Stimulated activated CD4-positive, alpha-beta T cell treated with anti-CD3 and anti-CD28 coated beads, Interleukin-15, amount 100 ng/mL, for 1 hour (primary cell): ENCODE measurements at regions not wholly inside any gene's neighbourhood (a gene's known extent, or its start where the extent isn't known, plus 50 kb on each side); places are given as distances from the start of the nearest gene placed in this dataset.

ENCODE experiments used
- DNase-seq, 2 donors: peaks; one replicate each; pipeline ENCODE4 v3.0.0-alpha.2; 2020; ENCODE audit warnings: low read depth in 1 of 2, low spot score in 1 of 2

DNA sequence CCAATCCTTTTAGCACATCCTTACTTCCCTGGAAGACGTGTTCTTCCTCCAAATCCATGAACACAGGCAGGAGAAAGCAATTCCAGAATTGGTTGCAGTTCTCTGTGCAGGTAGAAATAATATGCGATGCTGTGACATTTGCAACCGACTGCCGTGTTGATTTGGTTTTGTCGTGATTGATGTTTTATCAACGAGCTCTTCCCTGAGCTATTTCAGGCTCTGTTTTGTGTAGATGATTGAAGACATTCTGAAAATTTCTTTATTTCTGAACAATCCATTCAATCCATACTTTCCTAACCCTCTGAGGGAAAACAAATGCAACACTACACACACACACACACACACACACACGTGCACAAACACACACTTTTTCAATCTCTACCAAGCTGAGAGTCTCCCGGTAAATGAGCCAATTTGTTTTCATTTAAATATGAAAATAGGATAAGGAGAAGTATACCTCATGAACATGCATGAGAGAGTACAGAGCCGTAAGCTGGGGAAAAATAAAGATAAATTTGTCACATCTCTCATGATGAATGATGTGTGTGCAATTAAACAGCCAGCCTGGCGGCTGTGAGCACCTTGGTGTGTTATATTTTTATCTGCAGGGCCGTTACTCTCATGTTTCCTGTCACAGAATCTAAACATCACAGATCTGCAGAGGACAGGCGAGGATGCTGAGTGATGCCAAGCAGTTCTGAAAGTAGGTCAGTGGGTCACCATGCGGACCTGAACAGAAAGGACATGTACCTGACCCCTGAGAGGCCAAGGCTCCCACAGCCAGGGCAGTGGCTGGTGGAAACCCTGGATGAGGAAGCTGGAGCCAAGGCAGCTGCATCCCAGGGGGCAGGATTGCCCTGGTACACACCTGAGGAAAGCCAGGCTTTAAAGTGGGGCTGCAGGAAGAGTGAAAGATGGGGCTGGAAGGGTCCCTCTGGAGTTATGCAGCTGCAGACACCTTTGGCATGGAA, 64.8 kb downstream of the PDCL3 start:
- no peak for DNase-seq

DNA sequence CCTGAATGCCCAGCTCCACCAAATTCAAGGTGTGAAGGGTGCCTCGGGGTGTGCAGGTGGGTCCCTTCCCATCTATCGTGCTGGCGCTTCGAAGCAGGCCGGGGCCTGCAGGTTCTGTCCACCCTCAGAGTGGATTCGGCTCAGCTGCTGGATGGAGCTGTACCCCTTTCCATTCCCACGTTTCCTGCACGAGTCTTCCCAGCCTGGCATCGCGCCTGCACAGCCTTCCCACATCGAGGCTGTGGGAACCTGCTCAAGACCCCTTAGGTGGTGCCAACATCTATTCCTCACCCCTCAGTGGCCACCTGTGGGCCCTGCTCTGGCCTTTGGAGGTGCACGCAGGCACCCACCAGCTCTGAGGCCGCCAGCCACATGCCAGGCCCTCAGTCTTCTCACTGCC, 65.7 kb downstream of the PDCL3 start:
- DNase-seq: no peak

DNA sequence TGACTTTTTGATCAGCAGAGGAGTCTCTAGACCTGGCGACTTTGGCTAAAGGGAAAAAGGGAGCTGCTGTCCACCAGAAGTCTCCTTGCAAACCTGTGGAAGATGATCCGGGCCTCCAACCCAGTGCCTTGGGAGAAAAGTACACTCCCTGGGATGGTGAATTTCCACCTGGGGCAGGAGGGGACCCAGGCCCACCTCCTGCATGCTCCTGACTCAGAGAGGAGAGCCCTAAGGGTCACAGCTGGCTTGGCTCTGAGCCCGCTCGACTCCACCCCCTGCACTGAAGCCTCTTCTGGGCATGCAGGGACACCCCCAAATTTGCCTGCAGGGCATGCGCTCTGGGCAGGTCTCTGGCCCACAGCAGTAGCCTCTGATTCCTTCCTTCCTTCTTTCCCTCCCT, 66.5 kb downstream of the PDCL3 start:
- DNase-seq: no peak

DNA sequence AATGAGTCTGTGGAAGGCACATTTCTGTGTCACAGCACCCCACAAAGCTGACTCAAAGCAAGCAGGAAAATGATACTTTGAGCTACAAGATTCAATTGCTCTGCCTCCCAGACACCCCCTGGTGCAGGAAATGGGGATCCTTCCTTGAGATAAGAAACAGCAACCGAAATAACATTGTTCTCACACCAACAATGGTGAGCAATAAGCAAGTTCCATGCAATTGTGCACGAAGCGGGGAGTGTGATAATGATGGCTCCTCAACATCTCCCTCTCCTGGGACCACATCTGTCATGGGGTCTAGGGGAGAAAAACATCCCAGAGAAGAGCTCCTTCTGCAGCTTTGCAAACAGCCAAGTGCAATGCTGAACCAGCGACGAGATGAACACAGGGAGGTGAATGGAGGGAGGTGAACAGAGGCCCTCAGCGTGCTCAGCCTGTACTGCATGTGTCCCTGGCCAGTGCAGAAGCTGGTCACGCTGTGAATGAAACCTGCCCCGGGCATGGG, 67.7 kb downstream of the PDCL3 start:
- no peak for DNase-seq

DNA sequence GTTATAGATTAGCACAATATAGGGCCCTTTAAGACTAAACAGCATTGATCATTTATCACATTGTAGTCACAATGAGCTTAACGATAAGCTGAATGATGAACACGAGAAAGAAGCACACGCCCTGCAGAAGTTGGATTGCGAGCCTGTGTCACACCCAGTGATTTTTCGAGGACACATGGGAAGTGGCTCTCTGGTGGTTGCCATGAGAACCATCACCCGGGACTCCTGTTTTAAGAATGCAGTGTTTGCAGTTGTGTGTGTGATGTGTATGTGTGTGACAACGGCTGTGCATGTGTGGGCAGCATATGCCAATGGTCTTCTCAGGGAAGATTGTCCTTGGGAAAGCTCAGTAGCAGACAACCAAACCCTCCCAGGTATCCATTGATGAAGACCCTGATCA, 69.2 kb downstream of the PDCL3 start:
- DNase-seq: no peak

DNA sequence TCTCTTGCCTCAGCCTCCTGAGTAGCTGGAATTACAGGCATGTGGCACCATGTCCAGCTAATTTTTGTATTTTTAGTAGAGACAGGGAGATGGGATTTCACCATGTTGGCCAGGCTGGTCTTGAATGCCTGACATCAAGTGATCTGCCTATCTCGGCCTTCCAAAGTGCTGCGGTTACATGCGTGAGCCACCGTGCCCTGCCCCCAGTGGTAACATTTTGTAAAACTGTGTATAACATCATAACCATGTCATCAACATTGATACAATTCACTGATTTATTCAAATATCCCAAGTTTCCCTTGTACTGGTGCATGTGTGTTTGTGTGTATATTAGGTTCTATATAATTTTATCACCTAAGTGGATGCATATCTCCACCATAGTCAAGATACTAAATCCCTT, 70.0 kb downstream of the PDCL3 start:
- no peak for DNase-seq

DNA sequence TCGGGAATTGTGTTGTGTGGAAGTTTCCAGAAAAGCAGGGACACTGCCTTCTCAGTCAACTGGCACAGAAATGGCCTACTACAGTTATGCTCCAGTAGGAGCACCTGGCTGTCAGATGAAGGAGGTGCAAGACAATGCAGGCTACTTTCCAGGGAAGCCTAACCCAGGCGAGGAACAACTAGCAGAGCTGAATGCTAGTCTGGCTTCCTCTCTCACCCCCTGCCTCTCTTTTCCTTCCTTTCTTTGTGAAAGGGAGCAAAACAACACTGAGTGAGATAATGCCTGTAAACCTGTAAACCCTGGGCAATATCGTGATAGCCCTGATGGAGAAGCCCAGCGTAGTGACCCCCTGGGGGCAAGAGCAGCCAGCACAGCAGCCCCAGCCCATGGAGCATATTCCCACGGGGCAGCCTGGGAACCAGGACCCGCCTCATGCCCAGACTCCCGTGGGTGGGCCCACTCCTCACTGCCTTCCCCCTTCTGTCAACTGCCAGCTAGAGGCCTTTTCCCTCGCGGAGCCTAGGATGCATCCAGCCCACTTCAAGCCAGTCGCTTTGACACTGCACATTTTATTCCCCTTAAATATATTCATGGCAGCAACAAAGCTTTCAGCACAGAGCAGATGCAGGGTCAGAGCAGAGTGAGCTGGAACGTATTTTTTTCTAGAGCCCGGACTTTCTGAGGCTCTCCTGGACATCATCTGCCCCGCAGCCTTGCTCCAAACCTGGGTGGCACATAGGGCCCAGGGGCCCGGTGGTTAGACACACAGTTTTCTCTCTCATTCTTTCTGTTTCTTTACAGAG, 77.0 kb downstream of the PDCL3 start:
- DNase-seq: no peak

DNA sequence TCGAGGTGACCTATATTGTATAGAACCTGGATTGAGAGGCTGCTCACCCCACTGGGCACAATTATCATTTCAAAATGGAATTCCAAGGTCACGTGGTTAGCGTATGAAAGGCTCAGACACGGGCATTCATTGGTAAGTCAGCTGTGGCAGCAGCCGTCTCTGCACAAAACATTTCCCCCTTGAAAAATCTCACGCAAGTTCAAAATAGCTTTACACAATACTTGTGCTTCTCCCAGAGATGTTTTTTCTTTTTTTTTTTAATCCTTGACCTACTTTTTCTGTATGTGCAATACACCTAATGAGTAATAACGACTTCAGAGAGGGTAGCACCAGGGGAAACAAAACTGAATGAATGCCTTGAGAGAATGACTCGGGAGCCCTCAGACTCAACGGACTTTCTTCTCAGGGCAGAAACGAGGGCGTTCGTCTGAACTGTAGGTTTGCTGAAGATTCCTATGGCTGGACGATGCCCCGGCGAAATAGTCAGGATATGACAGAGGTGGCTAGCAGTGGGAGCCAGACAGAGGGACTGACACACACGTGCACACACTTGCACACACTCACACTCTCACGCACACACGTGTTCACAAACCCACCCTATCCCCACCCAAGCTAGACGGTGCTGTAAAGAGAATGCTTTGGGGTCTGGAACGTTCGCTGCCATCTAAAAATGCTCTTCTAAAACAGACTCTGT, 77.8 kb downstream of the PDCL3 start:
- no peak for DNase-seq

DNA sequence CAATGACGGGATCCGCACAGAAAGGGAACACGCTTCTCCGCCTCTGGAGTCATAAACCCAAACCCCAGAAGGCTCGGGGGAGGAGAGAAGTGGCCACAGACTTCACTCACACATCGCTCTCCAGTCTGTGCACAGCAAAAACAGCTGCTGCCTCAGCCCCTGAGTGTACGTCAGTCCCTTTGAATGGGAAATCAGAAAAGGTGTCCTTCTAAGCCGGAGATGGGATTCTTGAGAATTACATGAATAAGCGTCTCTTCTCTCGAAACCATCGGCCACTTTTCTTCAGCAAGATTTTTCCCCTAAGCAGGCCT, 78.3 kb downstream of the PDCL3 start:
- no peak for DNase-seq

DNA sequence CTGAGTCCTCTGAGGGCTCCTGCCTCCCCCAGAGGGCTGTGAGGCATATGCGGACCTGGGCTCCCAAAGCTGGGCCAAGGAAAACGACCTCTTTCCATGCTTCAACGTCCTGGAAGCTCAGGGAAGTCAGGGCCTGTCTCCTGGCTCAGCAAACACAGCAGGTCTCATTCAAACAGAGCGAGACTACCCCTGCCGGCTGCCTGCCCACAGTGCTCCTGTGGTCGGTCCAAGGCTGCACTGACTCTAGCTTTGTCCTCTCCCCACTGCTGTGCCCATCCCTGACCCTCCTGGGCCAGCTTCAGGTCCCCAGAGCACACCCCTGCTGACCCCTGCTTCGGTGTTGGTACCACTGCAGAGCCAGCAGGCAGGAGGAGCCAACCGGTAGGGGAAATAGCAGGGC, 79.6 kb downstream of the PDCL3 start:
- no peak for DNase-seq

DNA sequence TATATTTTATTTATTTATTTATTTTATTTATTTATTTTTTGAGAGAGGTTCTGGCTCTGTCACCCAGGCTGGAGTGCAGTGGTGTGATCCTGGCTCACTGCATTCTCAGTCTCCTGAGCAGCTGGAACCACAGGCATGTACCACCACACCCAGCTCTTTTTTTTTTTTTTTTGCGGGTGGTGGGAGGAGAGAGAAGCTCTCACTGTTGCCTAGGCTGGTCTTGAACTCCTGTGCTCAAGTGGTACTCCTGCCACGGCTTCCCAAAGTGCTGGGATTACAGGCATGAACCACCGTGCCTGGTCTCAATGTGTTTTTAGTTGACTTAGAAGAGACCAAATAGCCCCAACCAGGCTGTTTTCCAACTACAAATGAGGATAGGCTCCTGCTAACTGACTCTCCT, 80.7 kb downstream of the PDCL3 start:
- DNase-seq: no peak

DNA sequence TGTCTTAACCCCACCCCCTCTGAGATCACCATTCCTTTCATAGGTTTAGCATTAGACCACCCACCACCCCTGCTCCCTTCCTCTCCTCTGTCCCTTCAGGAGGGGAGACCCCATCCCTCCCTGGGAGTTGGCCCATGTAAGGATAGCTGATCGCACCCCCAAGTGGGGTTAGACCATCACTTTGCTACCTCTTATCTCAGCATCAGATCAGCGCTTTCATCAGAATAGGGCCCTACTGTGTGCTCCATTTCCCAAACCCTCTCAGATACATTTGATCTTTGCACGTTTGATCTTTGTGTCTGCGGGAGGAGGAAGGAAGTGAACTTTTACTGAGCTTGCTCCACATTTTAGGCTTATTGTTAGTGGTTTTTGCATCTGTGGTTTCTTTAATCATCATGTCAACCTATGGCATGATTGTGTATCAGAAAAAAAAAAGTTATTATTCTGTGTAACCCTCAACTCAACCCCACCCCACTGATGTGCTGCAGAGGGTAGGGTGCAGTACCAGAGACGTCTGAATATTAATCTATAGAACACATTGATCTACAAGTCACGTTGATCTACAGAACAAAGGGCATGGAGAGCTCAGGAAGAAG, 81.2 kb downstream of the PDCL3 start:
- DNase-seq: no peak

DNA sequence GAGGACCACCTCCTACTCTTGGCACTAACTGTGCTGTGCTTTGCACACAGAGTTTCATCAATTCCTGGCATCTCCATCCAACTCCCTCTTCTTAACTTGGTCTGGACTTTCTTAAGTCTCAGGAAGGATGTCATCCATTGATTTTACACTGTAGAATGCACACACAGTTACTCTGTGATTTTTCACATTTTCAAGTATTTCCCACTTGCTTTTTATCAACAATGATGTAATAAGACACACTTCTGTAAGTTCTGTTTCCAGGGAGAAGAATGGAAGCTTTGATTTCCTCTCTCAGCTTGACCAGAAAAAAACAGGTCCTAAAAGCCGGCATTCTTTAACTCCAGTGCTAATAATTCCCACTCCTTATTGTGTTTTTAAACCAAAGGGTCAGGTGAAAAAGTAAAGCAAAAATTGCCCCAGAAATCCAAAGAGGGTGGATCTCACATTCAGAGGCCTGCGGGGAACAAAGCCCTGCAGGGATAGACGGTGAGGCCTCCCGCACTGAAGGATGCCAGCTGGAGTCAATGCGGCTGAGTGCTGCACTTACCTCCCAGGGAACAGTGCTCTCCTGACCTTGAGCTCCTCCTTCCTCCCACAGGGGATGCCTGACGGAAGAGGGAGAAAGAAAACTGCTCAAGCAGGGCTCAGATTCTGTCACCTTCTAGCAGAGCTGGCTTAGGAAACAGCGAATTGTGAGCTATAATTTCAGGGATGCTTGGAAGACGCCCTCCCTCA, 83.1 kb downstream of the PDCL3 start:
- no peak for DNase-seq

DNA sequence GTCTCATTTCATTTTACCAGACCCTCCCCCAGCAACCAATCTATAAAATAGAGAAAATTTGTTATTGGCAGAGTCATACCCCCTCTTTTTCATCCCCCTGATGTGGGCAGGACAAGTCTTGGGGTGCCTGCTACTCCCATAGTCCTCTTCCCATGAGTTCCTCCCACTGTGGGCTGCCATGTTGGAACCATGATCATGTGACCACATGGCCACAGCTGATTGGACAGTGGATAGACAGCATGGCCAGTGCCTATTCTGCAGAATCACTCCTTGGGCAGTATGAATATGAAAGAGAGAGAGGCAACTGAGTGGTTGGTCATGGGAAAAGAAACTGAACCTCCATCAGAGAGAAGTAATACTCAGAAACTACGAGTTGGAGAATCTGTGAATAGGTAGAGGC, 84.9 kb downstream of the PDCL3 start:
- DNase-seq: no peak

DNA sequence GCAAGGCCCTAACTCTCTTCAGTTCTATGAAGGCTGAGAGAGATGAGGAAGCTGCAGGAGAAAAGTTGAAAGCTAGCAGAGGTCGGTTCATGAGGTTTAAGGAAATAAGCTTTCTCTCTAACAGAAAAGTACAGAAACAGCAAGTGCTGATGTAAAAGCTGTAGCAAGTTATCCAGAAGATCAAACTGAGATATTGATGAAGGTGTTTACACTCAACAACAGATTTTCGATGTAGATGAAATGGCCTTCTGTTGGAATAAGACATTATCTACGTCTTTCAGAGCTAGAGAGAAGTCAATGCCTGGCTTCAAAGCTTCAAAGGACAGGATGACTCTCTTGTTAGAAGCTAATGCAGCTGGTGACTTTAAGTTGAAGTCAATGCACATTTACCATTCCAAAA, 87.4 kb downstream of the PDCL3 start:
- no peak for DNase-seq

DNA sequence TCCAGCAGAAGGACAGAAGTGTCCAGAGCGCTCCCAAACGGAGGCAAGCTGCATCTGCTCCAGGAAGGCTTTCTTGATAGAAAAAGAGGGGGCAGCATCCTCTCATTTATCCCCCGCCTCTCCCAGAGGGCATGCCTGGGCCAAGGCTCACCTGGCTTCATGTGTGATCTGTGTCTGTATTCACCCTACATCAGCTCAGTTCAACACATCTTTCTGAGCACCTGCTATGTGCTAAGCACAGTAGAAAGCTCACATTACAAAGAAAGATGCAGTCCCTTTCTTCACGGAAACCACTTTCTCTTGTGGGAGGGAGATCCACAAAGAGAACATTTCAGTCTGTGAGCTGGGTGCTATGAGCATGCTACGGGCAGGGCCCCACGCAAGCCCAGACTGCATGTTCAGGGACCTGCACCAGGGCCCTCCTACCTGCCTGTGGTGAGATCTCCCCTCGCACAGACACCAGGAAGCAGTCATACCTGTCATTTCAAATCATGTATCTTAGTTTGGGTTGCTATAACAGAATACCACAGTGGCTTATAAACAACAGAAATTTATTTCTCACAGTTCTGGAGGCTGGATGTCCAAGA, 90.7 kb downstream of the PDCL3 start:
- DNase-seq: no peak

DNA sequence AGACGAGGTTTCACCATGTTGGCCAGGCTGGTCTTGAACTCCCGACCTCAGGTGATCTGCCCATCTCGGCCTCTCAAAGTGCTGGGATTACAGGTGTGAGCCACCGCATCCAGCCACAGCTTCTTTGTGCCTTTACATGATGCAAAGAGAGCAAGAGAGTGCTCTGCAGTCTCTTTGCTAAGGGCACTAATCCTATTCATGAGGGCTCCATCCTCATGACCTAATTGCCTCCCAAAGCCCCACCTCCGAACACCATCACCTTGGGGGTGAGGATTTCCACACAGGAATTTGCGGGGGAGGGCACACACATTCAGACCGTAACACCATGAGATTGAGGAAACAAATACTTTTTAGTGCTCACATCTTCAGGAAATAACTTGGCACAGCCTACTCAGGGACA, 91.8 kb downstream of the PDCL3 start:
- no peak for DNase-seq

DNA sequence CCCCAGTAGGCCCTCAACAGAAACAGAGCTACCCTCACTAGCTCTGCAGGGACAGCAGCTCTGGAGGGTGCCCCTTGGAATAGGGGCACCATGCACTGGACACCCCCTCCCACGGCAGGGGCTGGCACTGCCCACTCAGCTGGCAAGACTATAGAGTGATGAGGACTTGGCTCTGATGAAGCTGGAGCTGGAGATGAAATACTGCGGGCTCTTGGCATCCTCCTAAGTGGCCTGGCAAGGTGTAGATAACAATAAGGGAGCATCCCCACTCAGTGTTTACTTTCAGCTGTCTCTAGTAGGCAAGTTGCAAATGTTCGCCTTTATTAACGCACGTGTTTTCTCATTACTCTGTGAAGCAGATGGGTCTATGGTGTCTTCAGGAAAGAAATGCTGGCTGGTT, 92.7 kb downstream of the PDCL3 start:
- DNase-seq: no peak

DNA sequence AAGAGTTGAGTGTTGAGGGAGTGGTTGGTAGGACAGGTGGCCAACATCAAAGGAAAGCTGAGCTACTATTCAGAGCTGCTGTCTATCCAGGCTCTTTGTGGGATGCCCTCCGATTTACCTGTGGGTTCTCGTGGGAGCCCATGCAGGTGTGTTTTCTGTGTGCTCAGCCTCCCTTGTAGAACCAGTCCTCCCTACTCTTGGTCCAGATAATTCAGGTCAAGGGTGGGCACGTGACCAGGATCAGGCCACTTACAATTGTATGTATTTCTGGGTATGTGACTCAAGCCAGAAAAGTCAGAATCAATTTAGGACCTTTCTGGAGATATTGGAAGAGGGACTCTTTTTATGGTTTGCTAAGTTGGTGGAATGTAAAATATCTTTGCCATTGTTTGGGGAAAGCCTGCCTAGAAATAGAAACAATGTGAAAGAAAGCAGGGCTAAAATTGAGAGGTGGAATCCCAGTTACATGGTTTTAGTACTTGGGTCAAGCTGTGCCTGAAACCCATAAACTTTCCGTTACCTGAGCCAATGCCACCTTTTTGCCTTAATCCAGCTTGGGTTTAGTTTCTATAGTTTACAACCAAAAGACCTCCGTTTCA, 93.2 kb downstream of the PDCL3 start:
- DNase-seq: no peak

DNA sequence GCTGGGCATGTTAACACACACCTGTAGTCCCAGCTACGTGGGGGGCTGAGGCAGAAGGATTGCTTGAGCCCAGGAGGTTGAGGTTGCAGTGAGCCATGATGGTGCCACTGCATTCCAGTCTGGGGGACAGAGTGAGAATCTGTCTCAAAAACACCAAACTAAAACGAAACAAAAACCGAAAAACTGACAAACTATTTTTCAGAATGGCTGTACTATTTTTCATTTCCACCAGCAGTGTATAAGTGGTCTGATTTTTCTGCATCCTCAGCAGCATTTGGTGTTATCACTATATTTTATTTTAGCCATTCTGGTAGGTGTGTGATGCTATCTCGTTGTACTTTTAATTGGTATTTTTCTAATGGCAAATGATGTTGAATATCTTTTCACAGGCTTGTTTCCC, 95.2 kb downstream of the PDCL3 start:
- no peak for DNase-seq
